NCI-H524 treated with DMSO at 0.1 percent for 48 hours (cell line): ENCODE measurements at regions not wholly inside any gene's neighbourhood (a gene's known extent, or its start where the extent isn't known, plus 50 kb on each side); places are given as distances from the start of the nearest gene placed in this dataset.
A peak's percentile ranks its signal among the peaks of the same experiment; 100 is the strongest.
"Not testable (repeated sequence)": the region's sequence is repeated elsewhere in the genome, so short reads cannot be mapped to it uniquely, and the experiment has no call there.

ENCODE experiments used
- DNase-seq: peaks from one replicate; lab custom pipeline; 2025; lab: John Stamatoyannopoulos, UW

DNA sequence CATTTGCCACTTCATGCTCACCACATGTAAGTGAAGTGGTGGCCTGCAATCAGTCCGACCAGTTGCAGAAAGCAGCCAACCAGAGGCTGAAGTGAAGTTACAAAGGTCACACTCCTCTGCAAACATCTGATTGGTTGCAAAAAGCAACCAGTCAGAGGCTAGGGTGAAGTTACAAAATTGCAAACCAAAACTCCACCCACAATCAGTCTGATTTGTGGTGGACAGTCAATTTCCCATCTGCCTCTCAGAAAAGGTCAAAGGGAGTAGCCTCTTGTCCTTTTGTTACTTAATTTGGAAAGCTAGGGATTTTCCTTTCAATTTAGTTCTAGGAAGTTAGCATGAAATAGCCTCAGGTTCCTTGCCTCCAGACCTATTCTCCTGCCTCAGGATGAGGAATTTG lies 185.0 kb downstream of the UXS1 start:
- DNase-seq, result no peak

DNA sequence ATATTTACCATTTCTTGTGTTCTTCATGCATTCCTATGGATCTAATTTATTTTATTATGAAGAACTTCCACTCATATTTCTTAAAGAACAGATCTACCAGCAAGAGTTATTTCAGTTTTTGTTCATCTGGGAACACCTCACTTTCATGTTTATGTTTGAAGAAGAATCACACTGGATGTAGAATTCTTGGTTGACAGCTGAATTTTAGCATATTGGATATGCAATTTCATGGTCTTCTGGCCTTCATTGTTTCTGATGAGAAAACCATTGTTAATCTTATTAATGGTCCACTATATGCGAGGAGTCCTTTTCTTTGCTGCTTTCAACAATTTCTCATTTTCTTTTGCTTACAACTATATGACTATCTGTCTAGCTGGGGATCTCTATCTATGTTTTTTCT lies 189.2 kb downstream of the UXS1 start:
- no peak for DNase-seq

- DNase-seq, result no peak
Measured at GRCh38 chr2:105999211-105999989, 194.7 kb downstream of the UXS1 start.

DNA sequence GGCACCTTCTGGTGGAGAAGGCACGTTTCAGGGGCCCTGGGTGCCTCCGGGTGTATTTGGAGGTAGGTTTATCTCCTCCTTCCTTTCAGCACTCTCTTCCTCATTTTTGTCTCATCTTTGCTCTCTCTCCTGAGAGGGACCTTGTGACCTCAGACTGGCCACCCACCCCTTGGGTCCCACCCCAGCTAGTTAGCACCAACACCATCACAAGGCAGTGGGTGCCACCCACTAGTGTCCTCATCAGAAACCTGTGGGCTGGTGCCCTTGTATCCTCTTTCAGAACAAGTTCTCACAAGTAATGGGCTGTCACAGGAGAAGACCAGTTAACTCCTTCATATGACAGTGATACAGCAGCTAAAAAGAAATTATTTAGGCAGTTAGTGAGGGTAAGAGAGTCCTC lies 196.4 kb downstream of the UXS1 start:
- no peak for DNase-seq

DNA sequence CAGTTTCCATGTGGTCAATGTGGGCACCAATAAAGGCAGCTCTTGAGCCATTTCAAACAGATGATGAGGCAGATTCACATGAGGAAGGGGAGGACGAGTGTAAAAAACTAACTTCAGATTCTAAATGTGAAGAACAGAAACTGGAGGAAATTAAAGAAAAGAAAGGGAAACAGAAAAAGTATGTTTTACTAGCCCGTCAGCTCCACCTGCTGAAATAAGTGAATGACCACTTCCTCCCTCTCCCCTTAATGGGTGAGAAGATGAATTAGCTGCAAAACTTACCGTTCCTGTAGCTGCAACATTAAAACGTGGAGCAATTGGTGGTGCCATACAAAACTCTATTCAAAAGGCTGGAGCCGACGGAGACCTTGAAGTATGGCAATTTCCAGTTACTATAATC lies 203.5 kb downstream of the UXS1 start:
- DNase-seq, result no peak

- DNase-seq, result not testable (repeated sequence)
Measured at GRCh38 chr2:105989803-105990202, 204.3 kb downstream of the UXS1 start.

DNA sequence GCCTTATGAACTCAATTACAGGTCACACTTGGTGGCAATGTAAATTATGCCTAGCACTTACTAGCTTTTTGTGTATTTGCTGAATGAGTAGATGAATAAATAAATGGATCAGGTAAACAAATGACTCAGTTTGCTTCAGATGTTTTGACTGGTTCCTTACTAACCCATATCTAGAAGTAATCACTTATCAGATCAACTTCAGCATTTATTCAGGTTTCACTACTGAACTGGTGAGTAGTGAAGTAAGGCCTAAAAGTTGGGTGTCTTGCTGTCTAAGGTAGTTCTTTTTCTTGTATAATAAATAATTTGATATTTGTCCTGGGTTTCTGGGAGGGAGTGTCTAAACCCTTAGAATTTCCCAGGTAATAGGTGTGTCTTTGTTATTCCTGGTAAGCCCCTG lies 205.0 kb downstream of the UXS1 start:
- DNase-seq, result no peak

DNA sequence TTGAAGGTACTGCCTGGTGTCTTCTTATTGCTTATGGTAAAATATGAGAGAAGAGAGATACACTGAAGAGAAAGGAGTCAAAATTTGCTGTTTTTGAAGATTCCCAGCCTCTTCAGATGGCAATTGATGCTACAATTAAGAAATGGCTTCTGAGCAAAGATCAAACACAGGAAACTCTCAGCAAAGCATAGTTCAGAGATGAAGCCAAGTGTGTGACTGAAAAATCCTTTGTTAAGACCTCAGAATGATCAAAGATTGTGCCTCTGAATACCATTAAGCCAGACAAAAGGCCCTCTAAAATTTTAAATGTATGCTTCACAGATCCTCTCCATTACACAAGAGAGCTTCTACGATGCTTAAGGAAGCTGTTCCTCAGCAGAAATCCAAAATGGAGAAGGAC lies 216.3 kb downstream of the UXS1 start:
- no peak for DNase-seq

DNA sequence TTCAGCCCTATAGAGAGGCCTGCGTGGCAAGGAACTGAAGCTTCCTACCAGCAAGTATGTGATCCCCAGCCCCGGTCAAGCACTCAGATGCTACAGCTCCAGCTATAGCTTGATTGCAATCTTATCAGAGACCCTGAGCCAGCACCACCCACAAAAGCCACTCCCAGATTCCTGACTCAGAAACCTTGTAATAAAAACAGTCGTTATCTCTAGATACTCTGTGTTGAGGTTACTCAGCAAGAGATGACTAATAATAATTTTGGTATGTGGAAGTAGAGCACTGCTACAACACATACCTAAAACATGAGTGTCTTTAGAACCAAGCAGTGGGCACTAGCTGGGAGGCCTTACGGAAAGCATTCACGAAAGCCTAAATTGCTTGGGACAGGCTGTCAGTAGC lies 216.9 kb downstream of the UXS1 start:
- no peak for DNase-seq

DNA sequence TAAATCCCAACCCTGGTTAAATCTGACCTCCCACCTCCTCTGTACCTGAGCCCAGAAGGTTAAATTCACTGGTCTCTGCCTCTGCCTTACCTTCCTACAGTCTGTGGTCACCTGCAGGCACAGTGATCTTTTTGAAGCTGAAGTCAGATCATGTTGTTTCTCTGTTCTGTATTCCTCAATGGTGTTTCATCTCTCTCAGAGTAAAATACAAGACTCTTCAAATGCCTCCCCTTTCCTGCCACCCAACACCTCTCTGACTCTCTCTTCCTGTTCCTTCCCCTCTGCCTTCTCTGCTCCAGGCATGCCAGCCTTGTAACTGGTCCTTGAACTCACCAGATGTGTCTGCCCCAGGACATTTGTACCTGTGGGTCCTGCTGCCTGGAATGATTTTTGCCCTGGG lies 219.3 kb downstream of the UXS1 start:
- DNase-seq, result no peak

DNA sequence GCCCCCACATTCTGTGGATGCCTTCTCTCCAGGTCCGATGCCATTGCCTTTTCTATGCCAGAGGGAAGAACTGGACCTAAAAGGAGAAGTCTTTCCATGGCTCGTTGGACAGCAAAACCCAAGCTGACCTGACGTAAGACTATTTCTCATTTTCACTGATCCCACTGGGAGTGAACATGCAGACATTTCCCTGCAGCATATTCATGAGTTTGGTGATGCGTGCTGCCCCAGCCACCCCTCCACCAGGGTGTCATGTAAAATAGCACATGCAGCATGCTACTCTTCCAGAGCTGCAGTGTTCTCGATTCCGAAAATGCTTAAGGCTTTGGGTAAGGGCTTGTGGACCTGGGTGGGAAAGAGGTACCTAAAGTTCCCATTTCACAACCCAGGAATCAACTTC lies 221.2 kb downstream of the UXS1 start:
- no peak for DNase-seq

GRCh38 chr2:105972246-105972645 lies 221.9 kb downstream of the UXS1 start:
- no peak for DNase-seq

DNA sequence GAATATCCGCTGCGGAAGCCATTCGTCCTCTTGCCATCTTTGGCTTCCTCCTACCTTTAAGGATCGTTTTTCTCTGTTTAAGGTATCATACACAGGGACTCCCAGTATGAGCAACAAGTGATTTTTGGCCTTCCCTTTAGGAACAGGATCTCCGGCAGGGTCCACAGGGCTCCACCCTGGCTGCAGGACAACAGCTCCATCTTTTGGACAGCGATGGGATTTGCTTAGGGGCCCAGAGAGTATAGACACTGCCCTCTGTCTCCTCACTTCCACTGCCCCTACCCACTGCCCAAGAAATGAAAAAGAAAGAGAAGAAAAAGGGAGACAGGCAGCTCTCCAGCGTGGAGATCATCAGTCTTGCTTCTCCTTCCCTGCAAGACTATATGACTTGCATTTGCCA lies 224.5 kb downstream of the UXS1 start:
- no peak for DNase-seq

DNA sequence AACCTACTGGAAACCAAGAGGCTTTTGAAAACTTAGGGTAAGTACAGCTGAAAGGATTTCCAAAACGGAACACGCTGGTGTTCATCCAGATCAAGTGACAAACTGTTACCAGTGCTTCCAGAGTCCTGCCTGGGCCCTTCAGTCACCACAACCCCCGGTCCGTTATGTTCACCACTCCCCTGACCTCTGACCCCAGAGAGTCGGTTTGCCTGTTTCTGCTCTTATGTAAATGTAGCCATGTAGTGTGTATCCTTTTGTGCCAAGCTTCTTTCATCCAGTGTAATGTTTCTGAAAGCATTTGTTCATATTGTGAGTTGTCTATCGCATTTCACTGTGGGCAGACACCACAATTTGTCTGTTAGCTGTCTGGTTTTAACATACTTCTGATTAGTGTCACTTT lies 217.5 kb downstream of the NCK2 start:
- no peak for DNase-seq

DNA sequence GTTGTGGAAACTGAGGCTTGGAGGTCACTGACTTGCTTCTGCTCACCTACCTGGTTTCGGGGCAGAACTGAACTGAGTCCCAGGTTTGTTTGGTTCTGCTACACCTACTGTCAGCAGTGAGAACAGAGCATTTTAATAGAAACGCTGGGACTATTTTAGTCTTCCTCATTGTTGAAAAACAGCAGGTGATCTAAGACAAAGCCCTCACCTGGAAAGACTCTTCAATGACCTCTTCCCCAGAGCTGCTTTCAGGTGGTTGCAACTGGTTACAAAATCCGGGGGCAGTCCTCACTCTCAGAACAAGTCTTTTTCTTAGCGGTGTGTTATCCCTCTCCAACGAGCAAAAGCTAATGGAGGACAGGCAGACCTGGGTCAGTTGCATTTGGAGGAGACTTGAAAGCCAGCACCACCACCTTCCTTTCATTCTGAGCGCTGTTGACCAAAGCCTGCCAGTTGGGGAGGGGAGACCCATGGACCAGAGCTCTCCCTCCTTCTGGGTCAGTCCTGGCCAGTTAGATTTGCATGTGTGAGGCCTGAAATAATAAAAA lies 217.0 kb downstream of the NCK2 start:
- no peak for DNase-seq

GRCh38 chr2:105959357-105959756 lies 214.6 kb downstream of the NCK2 start:
- DNase-seq, result no peak

DNA sequence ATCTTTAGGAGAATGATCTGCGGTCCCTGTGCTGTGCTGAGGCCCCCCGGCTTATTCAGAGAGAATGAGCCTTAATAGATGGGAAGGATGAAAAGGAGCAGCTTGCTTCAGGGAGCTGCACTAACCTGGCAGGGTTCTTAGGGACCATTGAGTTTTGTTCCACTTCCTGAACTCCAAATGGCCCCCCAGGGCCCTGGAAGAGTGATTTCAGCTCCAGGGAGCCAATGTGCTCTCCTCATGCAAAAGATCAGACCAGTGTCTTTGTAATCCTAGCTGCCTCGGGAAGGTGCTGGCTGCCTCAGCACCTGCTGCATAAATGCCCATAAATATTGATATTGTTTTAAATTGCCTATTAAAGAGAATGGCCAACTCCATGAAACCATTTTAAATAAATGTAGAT lies 210.2 kb downstream of the NCK2 start:
- no peak for DNase-seq

GRCh38 chr2:105953942-105954341 lies 209.2 kb downstream of the NCK2 start:
- DNase-seq, result no peak

GRCh38 chr2:105952131-105952530 lies 207.4 kb downstream of the NCK2 start:
- no peak for DNase-seq

DNA sequence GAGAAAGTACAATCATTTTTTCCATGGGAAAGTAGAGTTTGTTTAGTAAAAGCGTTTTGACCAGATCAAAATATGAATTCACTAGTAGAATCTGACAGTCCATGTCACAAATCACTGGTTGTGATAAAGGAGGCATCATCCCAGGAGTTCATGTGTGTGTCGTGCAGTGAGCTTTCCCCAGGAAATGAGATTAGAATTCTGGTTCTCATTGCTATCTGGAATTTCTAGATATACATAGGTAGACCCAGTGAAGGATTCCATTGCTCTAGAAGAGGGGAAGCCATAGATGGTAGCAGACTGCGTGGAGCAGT lies 206.6 kb downstream of the NCK2 start:
- DNase-seq, result no peak

DNA sequence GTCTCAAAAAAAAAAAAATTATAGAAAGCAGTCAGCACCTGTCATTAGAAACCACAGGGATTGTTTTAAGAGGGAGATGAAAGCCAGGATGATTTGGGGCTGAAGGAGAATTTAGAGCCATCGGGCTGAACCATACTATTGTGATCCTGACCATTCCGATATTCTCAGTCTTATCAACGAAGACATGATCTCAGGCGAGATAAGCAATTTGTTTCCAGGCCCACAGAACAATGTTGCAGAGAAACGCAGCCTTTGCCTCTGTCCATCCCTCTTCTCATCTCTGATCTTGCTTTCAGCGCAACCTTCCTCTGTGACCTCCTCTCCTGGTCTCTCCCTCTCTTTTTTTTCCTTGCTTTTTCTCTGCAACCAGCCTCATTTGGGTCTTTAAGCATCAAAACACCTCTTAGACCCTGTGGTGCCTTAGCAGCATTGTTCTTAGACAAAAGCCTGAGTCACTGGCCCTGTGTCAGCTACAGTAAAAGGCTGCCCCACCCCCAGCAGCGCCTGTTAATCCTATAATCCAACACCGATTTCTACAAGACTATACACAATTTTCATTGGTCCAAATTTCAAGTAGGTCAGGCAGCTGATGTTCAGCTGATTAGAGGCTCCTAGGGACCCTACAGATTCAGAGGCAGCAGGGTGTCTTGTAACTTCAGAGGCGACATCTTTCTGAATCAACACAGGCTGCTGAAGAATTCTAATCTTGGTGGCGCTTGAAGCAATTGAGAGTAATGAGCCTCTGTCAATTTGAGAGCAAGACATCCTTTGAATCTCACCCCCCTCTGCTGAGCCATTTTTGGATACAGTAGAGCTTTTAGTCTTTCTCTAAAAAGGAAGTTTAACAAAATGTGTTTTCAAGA lies 206.0 kb downstream of the NCK2 start:
- peak; percentile 97 for DNase-seq

- DNase-seq, result no peak
Measured at GRCh38 chr2:105943977-105944376, 199.3 kb downstream of the NCK2 start.
